ENCODE measurements at regions not wholly inside any gene's neighbourhood (a gene's known extent, or its start where the extent isn't known, plus 50 kb on each side); places are given as distances from the start of the nearest gene placed in this dataset.

DNA sequence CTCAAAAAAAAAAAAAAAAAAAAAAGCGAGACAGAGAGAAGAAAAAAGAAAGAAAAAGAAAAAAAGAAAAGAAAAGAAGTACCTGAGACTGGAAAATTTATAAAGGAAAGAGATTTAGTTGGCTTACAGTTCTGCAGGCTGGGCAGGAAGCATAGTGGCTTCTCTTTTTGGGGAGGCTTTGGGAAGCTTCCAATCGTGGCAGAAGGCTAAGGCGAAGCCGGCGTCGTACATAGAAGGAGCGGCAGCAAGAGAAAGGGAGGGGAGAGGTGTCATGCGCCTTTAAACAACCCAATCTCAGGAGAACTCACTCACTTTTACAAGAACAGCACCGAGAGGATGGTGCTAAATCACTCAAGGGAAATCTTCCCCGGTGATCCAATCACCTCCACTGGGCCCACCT lies 272.1 kb upstream of the FOXK1 start:
- TF ChIP-seq POLR2A (IDR thresholded peaks at IDR 0.05): no peak
- TF ChIP-seq, protein P1, sequence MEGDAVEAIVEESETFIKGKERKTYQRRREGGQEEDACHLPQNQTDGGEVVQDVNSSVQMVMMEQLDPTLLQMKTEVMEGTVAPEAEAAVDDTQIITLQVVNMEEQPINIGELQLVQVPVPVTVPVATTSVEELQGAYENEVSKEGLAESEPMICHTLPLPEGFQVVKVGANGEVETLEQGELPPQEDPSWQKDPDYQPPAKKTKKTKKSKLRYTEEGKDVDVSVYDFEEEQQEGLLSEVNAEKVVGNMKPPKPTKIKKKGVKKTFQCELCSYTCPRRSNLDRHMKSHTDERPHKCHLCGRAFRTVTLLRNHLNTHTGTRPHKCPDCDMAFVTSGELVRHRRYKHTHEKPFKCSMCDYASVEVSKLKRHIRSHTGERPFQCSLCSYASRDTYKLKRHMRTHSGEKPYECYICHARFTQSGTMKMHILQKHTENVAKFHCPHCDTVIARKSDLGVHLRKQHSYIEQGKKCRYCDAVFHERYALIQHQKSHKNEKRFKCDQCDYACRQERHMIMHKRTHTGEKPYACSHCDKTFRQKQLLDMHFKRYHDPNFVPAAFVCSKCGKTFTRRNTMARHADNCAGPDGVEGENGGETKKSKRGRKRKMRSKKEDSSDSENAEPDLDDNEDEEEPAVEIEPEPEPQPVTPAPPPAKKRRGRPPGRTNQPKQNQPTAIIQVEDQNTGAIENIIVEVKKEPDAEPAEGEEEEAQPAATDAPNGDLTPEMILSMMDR (IDR thresholded peaks at IDR 0.05): no peak

All from Peyer's patch (tissue), 4 donors.